H1 (cell line): ENCODE measurements at regions not wholly inside any gene's neighbourhood (a gene's known extent, or its start where the extent isn't known, plus 50 kb on each side); places are given as distances from the start of the nearest gene placed in this dataset.

Source experiments
- CTCF ChIA-PET: fragments of 300-600 bp; sonication (Branson Sonifier 250); formaldehyde crosslinking; loops from one replicate; lab custom pipeline; 2021; ENCODE audit not compliant: partially characterized antibody; lab: Charles Lee
- POLR2A ChIA-PET: fragments of 300-600 bp; sonication (Branson Sonifier 250); formaldehyde crosslinking; loops from one replicate; lab custom pipeline; 2021; ENCODE audit warnings: inconsistent platforms; ENCODE audit not compliant: partially characterized antibody; lab: Charles Lee
- DNase-seq, 2 experiments: peaks; one replicate each; pipeline versions ENCODE4 v3.0.0 to v3.0.0-alpha.2; 2010 to 2022; ENCODE audit warnings: low spot score in 2 of 2, low read depth in 1 of 2, mixed read lengths in 1 of 2
- FAIRE-seq: peaks from 2 replicates; lab custom pipeline; 2011; peaks lifted over from hg19 to GRCh38; lab: Jason Lieb, UNC
- H2AFZ ChIP-seq: 2 replicates; pipeline ENCODE4 v1.8.1; 2012; ENCODE audit warnings: low read length, inconsistent platforms
- H2AK5ac ChIP-seq: 2 replicates; pipeline ENCODE4 v1.6.1; 2013; ENCODE audit warnings: low read depth, low read length
- H2BK120ac ChIP-seq: replicated peaks from 2 replicates; pipeline ENCODE3; 2013; ENCODE audit warnings: low read depth, low read length, inconsistent platforms
- H2BK12ac ChIP-seq: 2 replicates; pipeline ENCODE4 v1.6.1; 2013; ENCODE audit warnings: low read depth, low read length
- H2BK15ac ChIP-seq: 2 replicates; pipeline ENCODE4 v1.6.1; 2013; ENCODE audit warnings: low read length
- H2BK20ac ChIP-seq: 2 replicates; pipeline ENCODE4 v1.6.1; 2013; ENCODE audit warnings: low read length
- H2BK5ac ChIP-seq: 2 replicates; pipeline ENCODE4 v1.6.1; 2013; ENCODE audit warnings: low read depth, low read length
- H3K14ac ChIP-seq: 2 replicates; pipeline ENCODE4 v1.6.1; 2013; ENCODE audit warnings: inconsistent platforms; ENCODE audit not compliant: insufficient read length
- H3K18ac ChIP-seq: 2 replicates; pipeline ENCODE4 v1.6.1; 2013; ENCODE audit warnings: low read length; ENCODE audit errors: extremely low read depth
- H3K23ac ChIP-seq: 2 replicates; pipeline ENCODE4 v1.6.1; 2013; ENCODE audit warnings: inconsistent platforms; ENCODE audit not compliant: insufficient read length
- H3K23me2 ChIP-seq: 2 replicates; pipeline ENCODE4 v1.6.1; 2013; ENCODE audit warnings: low read depth, low read length
- H3K27ac ChIP-seq: 2 replicates; pipeline ENCODE4 v1.6.1; 2011; ENCODE audit warnings: low read depth, low read length, inconsistent platforms
- H3K27me3 ChIP-seq, 4 experiments: replicated peaks in 1 of 4; 1 replicate in 1 of 4; 2 replicates in 3 of 4; pipeline versions ENCODE4 v1.6.1 to v1.8.1; 2011 to 2013; ENCODE audit warnings: low read length in 3 of 4, mild to moderate bottlenecking in 3 of 4, inconsistent platforms in 2 of 4, mixed read lengths in 2 of 4, moderate library complexity in 1 of 4; ENCODE audit not compliant: control insufficient read depth in 3 of 4, insufficient read depth in 3 of 4; ENCODE audit errors: extremely low read depth in 1 of 4
- H3K36me3 ChIP-seq, 4 experiments: 2 replicates each; pipeline versions ENCODE4 v1.6.1 to v1.8.1; 2011 to 2013; ENCODE audit warnings: mild to moderate bottlenecking in 4 of 4, low read length in 3 of 4, moderate library complexity in 2 of 4, control low read depth in 1 of 4, inconsistent platforms in 1 of 4; ENCODE audit not compliant: insufficient read depth in 4 of 4, control insufficient read depth in 2 of 4
- H3K4ac ChIP-seq: replicated peaks from 2 replicates; pipeline ENCODE3; 2013; ENCODE audit warnings: low read length, low read depth, mixed read lengths, inconsistent platforms; ENCODE audit not compliant: insufficient read length
- H3K4me1 ChIP-seq, 4 experiments: replicated peaks in 1 of 4; 1 replicate in 1 of 4; 2 replicates in 3 of 4; pipeline versions ENCODE4 v1.6.1 to v1.8.1; 2011 to 2013; ENCODE audit warnings: low read length in 3 of 4, inconsistent platforms in 2 of 4, mixed read lengths in 1 of 4; ENCODE audit not compliant: insufficient read depth in 4 of 4, control insufficient read depth in 3 of 4
- H3K4me2 ChIP-seq, 2 experiments: 2 replicates each; pipeline versions ENCODE4 v1.6.1 to v1.8.1; 2011 to 2013; ENCODE audit warnings: low read depth in 2 of 2, low read length in 2 of 2, control low read depth in 1 of 2, inconsistent platforms in 1 of 2, mild to moderate bottlenecking in 1 of 2; ENCODE audit not compliant: insufficient read depth in 1 of 2
- H3K4me3 ChIP-seq, 4 experiments: fragments of 200-600, 300-600 bp in 1 of 4; sonication (generic), shearing (Covaris generic), sonication (Bioruptor Twin) in 1 of 4; 2 replicates each; pipeline versions ENCODE4 v1.5.1 to v1.8.1; 2011 to 2016; ENCODE audit warnings: low read length in 4 of 4, low read depth in 3 of 4, control low read depth in 2 of 4, inconsistent platforms in 2 of 4, mild to moderate bottlenecking in 2 of 4, mixed read lengths in 1 of 4, moderate library complexity in 1 of 4; ENCODE audit not compliant: insufficient read depth in 2 of 4; ENCODE audit errors: extremely low read depth in 1 of 4
- H3K56ac ChIP-seq: replicated peaks from 2 replicates; pipeline ENCODE3; 2013; ENCODE audit warnings: low read depth, mild to moderate bottlenecking, mixed read lengths, low read length, inconsistent platforms; ENCODE audit not compliant: insufficient read length
- H3K79me1 ChIP-seq: 2 replicates; pipeline ENCODE4 v1.6.1; 2013; ENCODE audit warnings: low read depth, low read length, control low read depth
- H3K79me2 ChIP-seq, 2 experiments: 2 replicates each; pipeline versions ENCODE4 v1.6.1 to v1.8.1; 2012 to 2013; ENCODE audit warnings: low read length in 2 of 2, mild to moderate bottlenecking in 2 of 2, inconsistent platforms in 1 of 2; ENCODE audit not compliant: insufficient read depth in 2 of 2, control insufficient read depth in 1 of 2
- H3K9ac ChIP-seq, 4 experiments: replicated peaks in 1 of 4; 1 replicate in 1 of 4; 2 replicates in 3 of 4; pipeline versions ENCODE4 v1.6.1 to v1.8.1; 2011 to 2013; ENCODE audit warnings: low read depth in 3 of 4, low read length in 3 of 4, control low read depth in 2 of 4, mild to moderate bottlenecking in 2 of 4, moderate library complexity in 2 of 4, inconsistent platforms in 1 of 4; ENCODE audit errors: extremely low read depth in 1 of 4
- H3K9me3 ChIP-seq, 2 experiments: 2 replicates each; pipeline versions ENCODE4 v1.6.1 to v1.8.1; 2012 to 2013; ENCODE audit warnings: mild to moderate bottlenecking in 2 of 2, moderate library complexity in 2 of 2, control low read depth in 1 of 2, inconsistent platforms in 1 of 2, low read depth in 1 of 2, low read length in 1 of 2, mixed read lengths in 1 of 2; ENCODE audit not compliant: insufficient read depth in 2 of 2
- H4K20me1 ChIP-seq, 2 experiments: replicated peaks in 1 of 2; 2 replicates each; pipeline versions ENCODE3 to v1.8.1; 2011 to 2013; ENCODE audit warnings: inconsistent platforms in 2 of 2, low read length in 2 of 2, mild to moderate bottlenecking in 1 of 2; ENCODE audit not compliant: insufficient read depth in 2 of 2, control insufficient read depth in 1 of 2
- H4K5ac ChIP-seq: 2 replicates; pipeline ENCODE4 v1.6.1; 2013; ENCODE audit warnings: low read length, low read depth, mixed read lengths, inconsistent platforms; ENCODE audit not compliant: insufficient read length
- H4K8ac ChIP-seq: 2 replicates; pipeline ENCODE4 v1.8.0; 2013; ENCODE audit warnings: mild to moderate bottlenecking, moderate library complexity, low read length, inconsistent platforms; ENCODE audit not compliant: insufficient read depth; ENCODE audit errors: extremely low read depth
- H4K91ac ChIP-seq: replicated peaks from 2 replicates; pipeline ENCODE3; 2013; ENCODE audit warnings: low read length, mixed read lengths, inconsistent platforms; ENCODE audit not compliant: insufficient read length
- CHD2 ChIP-seq: IDR thresholded peaks from 2 replicates; pipeline ENCODE4 v1.6.1; 2012; ENCODE audit warnings: low read length, improper control_type of control experiment
- EP300 ChIP-seq, 2 experiments: IDR thresholded peaks; 1 replicate in 1 of 2; 2 replicates in 1 of 2; pipeline ENCODE4 v1.6.1; 2011 to 2012; ENCODE audit warnings: low read depth in 2 of 2, low read length in 2 of 2, mild to moderate bottlenecking in 2 of 2, borderline replicate concordance in 1 of 2, inconsistent platforms in 1 of 2, moderate library complexity in 1 of 2
- GTF2F1 ChIP-seq: IDR thresholded peaks from 2 replicates; pipeline ENCODE4 v1.6.1; 2012; ENCODE audit warnings: low read depth, low read length, improper control_type of control experiment, borderline replicate concordance
- SIN3A ChIP-seq, 2 experiments: IDR thresholded peaks in 1 of 2; conservative IDR thresholded peaks in 1 of 2; 2 replicates each; pipeline ENCODE4 v1.6.1; 2011 to 2012; ENCODE audit warnings: low read length in 2 of 2, improper control_type of control experiment in 1 of 2, low read depth in 1 of 2, mild to moderate bottlenecking in 1 of 2
- SRF ChIP-seq: IDR thresholded peaks from 2 replicates; pipeline ENCODE4 v1.6.1; 2011; ENCODE audit warnings: mild to moderate bottlenecking, low read depth, low read length, moderate library complexity
- WGBS, 2 experiments: shearing (Covaris generic) in 1 of 2; methylation state at CpG; one replicate each; pipeline versions ENCODE4 v1.1.6 to v1.1.7; 2013 to 2015; ENCODE audit warnings: low lambda C conversion rate in 2 of 2, mixed read lengths in 2 of 2, inconsistent platforms in 1 of 2, low coverage in 1 of 2, missing lambda C conversion rate in 1 of 2; ENCODE audit not compliant: insufficient replicate concordance in 2 of 2, insufficient coverage in 1 of 2, insufficient read length in 1 of 2; ENCODE audit errors: extremely low coverage in 1 of 2, missing lambda C conversion rate in 1 of 2; 5-methylcytosine and 5-hydroxymethylcytosine counted together

- DNase-seq, result peak; percentile 75
- Histone ChIP-seq H3K36me3 (peaks cover 0 to 8% (median 3%) of the 10 kb centered on the region in 4 experiments; a peak in 2 of 8 replicates), H3K4me3 (peak overlapping the region in 3 of 4 experiments; percentile 17 to 53 (median 36); a peak in 4 of 8 replicates), H3K23ac (no peak overlapping the region), H2BK120ac (no peak overlapping the region), H3K4me1 (no peaks in the 10 kb centered on the region), H2BK5ac (no peak overlapping the region), H3K4me2 (no peak overlapping the region; a peak in 1 of 4 replicates), H4K5ac (no peak overlapping the region), H2BK12ac (no peak overlapping the region), H4K20me1 (no peaks in the 10 kb centered on the region), H2BK20ac (no peak overlapping the region), H3K27me3 (no peaks in the 10 kb centered on the region), H3K4ac (no peak overlapping the region), H2AFZ (no peak overlapping the region), H3K79me2 (0 out of 4 replicates have a peak, but pooled peaks cover 0 to 3% of the 10 kb centered on the region in 2 experiments), H3K56ac (no peak overlapping the region), H3K9ac (peak overlapping the region in 2 of 4 experiments; percentile 36 to 68; a peak in 4 of 7 replicates), H3K14ac (no peak overlapping the region), H3K9me3 (peaks cover 5% of the 10 kb centered on the region in 2 experiments; a peak in 2 of 4 replicates), H2BK15ac (no peak overlapping the region), H3K79me1 (no peaks in the 10 kb centered on the region), H2AK5ac (no peak overlapping the region), H4K91ac (no peak overlapping the region), H3K18ac (no peak overlapping the region), H3K27ac (no peak overlapping the region), H4K8ac (no peak overlapping the region), H3K23me2 (no peaks in the 10 kb centered on the region; the same call in 1 of the 2 replicates)
- ChIA-PET POLR2A (interaction anchor here (1.0 kb wide), 1 partner anchor 192 kb away, joined by 5 read pairs; no protein-coding TSS in a partner anchor), CTCF (interaction anchor here (0.6 to 2.1 kb wide), 13 partner anchors 9 to 858 kb away, joined by 3 to 9 read pairs (median 3); partner anchors contain the start of gene HTR1B)
- WGBS, 2 experiments, result 10% methylated on average over 8 of the region's 10 CpGs; no CpG with 5 or more reads in 1 of the 2 experiments
- FAIRE-seq, result peak; percentile 39
- TF ChIP-seq CHD2, result 0 out of 2 replicates have a peak, but pooled peaks have one; percentile 14
- no peak for TF ChIP-seq SRF
- peak; percentile 87; the same call in 1 of the 2 replicates for TF ChIP-seq GTF2F1
- no peak for TF ChIP-seq EP300 (IDR thresholded peaks at IDR 0.05; ENCODE audit: borderline replicate concordance in 1 of 2, low read depth in 2 of 2, low read length in 2 of 2)
- no peak for TF ChIP-seq SIN3A (conservative IDR thresholded peaks at IDR 0.05 in 1 of 2, IDR thresholded peaks at IDR 0.05 in 1 of 2; ENCODE audit: low read depth in 1 of 2, low read length in 2 of 2)
Observed at GRCh38 chr6:76876922-76877553, 586.3 kb downstream of the HTR1B start.
